Loucy (cell line): ENCODE measurements at regions not wholly inside any gene's neighbourhood (a gene's known extent, or its start where the extent isn't known, plus 50 kb on each side); places are given as distances from the start of the nearest gene placed in this dataset.

ENCODE experiments used
- H2AFZ ChIP-seq: fragments of 200-600 bp; sonication (generic); 2 replicates; pipeline ENCODE4 v1.6.0; 2016; ENCODE audit warnings: antibody characterized with exemption, mild to moderate bottlenecking, low read length, moderate library complexity
- H3F3A ChIP-seq: fragments of 200-600 bp; 2 replicates; pipeline ENCODE4 v1.6.0; 2016; ENCODE audit warnings: antibody characterized with exemption, low read depth, mild to moderate bottlenecking
- H3K27me3 ChIP-seq: fragments of 200-600 bp; sonication (generic); 2 replicates; pipeline ENCODE4 v1.6.1; 2014; ENCODE audit warnings: low read length, mild to moderate bottlenecking; ENCODE audit not compliant: insufficient read depth, poor library complexity, severe bottlenecking
- H3K36me3 ChIP-seq: fragments of 200-600 bp; sonication (generic); 2 replicates; pipeline ENCODE4 v1.6.1; 2016; ENCODE audit warnings: low read length; ENCODE audit not compliant: insufficient read depth
- H3K4me1 ChIP-seq: fragments of 200-600 bp; sonication (generic); 2 replicates; pipeline ENCODE4 v1.5.1; 2014; ENCODE audit warnings: low read length, mild to moderate bottlenecking; ENCODE audit not compliant: insufficient read depth, poor library complexity, severe bottlenecking
- H3K4me2 ChIP-seq: fragments of 200-600 bp; sonication (generic); 2 replicates; pipeline ENCODE4 v1.6.0; 2014; ENCODE audit warnings: antibody characterized with exemption, low read length, low read depth, mild to moderate bottlenecking; ENCODE audit not compliant: poor library complexity, severe bottlenecking
- H3K4me3 ChIP-seq: fragments of 200-600 bp; sonication (generic); 2 replicates; pipeline ENCODE4 v1.5.1; 2014; ENCODE audit warnings: low read length, mild to moderate bottlenecking, mixed read lengths; ENCODE audit not compliant: poor library complexity, severe bottlenecking
- H3K79me2 ChIP-seq: fragments of 200-600 bp; sonication (generic); 2 replicates; pipeline ENCODE4 v1.6.1; 2014; ENCODE audit warnings: low read length; ENCODE audit not compliant: insufficient read depth
- H3K9ac ChIP-seq: fragments of 200-600 bp; sonication (generic); 2 replicates; pipeline ENCODE4 v1.6.0; 2014; ENCODE audit warnings: mild to moderate bottlenecking, low read depth, low read length, moderate library complexity; ENCODE audit not compliant: poor library complexity, severe bottlenecking
- H3K9me2 ChIP-seq: fragments of 200-600 bp; sonication (generic); replicated peaks from 2 replicates; pipeline ENCODE4 v1.6.1; 2016; ENCODE audit warnings: low read depth, low read length, mixed read lengths
- H3K9me3 ChIP-seq: fragments of 200-600 bp; sonication (generic); 2 replicates; pipeline ENCODE4 v1.6.1; 2014; ENCODE audit warnings: mild to moderate bottlenecking, antibody characterized with exemption, low read length, low read depth; ENCODE audit not compliant: insufficient read depth
- H4K20me1 ChIP-seq: fragments of 200-600 bp; sonication (generic); 2 replicates; pipeline ENCODE4 v1.6.0; 2014; ENCODE audit warnings: antibody characterized with exemption, low read length, mild to moderate bottlenecking; ENCODE audit not compliant: insufficient read depth, poor library complexity, severe bottlenecking
- CTCF ChIP-seq: fragments of 200-600 bp; sonication (generic); conservative IDR thresholded peaks from 2 replicates; pipeline ENCODE4 v1.5.1; 2014; ENCODE audit warnings: mild to moderate bottlenecking, antibody characterized with exemption, low read length
- EZH2phosphoT487 ChIP-seq: fragments of 200-600 bp; IDR thresholded peaks from 2 replicates; pipeline ENCODE4 v1.6.1; 2018; ENCODE audit warnings: antibody characterized with exemption, mild to moderate bottlenecking, moderate library complexity, borderline replicate concordance

DNA sequence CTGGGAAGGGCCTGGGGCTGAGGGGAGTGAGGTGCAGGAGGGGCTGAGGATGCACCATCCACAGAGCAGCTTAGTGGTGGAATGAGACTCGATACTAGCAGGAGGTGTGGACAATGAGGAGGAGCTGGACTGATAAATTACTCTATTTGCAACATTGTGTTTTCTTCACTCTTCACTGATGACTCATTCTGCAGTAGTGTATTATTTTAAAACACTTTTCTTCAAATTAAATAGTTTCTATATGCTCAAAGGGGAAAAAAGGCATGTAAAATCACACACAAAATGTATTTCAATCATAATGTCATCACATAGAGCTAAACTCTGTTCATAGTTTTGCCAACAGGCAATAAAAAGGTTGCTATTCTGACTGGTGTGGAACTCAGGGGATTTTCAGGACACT, 467.0 kb upstream of the CTSO start:
- H3F3A ChIP-seq, result no peaks in the 10 kb centered on the region
- H3K4me1 ChIP-seq, result no peaks in the 10 kb centered on the region
- H2AFZ ChIP-seq, result no peak overlapping the region
- H3K79me2 ChIP-seq, result no peaks in the 10 kb centered on the region
- H4K20me1 ChIP-seq, result no peaks in the 10 kb centered on the region
- H3K9me2 ChIP-seq, result no peaks in the 10 kb centered on the region
- H3K36me3 ChIP-seq, result no peaks in the 10 kb centered on the region
- no peak overlapping the region for H3K9ac ChIP-seq
- no peak for TF ChIP-seq CTCF
- no peak for TF ChIP-seq EZH2phosphoT487
- no peak overlapping the region for H3K4me3 ChIP-seq
- no peaks in the 10 kb centered on the region for H3K9me3 ChIP-seq
- no peaks in the 10 kb centered on the region for H3K27me3 ChIP-seq
- no peak overlapping the region for H3K4me2 ChIP-seq

- Histone ChIP-seq H3K27me3 (no peaks in the 10 kb centered on the region), H3F3A (no peaks in the 10 kb centered on the region), H3K9ac (no peak overlapping the region), H2AFZ (no peak overlapping the region), H3K79me2 (no peaks in the 10 kb centered on the region), H3K9me2 (no peaks in the 10 kb centered on the region), H3K4me2 (no peak overlapping the region), H4K20me1 (no peaks in the 10 kb centered on the region), H3K4me3 (no peak overlapping the region), H3K4me1 (no peaks in the 10 kb centered on the region), H3K36me3 (no peaks in the 10 kb centered on the region), H3K9me3 (no peaks in the 10 kb centered on the region)
- TF ChIP-seq CTCF, result no peak
- no peak for TF ChIP-seq EZH2phosphoT487
Observed at GRCh38 chr4:156419080-156419685, 465.5 kb upstream of the CTSO start.

DNA sequence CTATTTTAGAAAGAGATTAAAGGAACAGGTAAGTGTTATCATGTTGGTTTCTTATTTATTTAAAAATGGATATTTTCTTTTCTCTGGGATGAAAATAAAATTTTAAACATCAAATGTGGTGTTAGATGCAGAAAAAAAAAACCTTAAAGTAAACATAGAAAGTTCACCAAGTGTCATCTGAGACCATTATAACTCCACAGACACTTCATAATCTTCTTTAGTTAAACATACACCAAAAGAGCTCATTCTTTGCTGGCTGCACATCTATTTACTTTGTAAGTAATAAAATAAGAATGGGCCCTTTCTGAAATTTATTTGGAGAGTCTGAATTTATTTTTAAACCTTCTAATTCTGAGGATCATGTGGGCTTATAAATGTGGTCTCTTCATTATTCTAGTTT, 460.7 kb upstream of the CTSO start:
- Histone ChIP-seq H4K20me1 (no peaks in the 10 kb centered on the region), H3K79me2 (no peaks in the 10 kb centered on the region), H3K9me2 (no peaks in the 10 kb centered on the region), H3K9me3 (no peaks in the 10 kb centered on the region), H3K36me3 (no peaks in the 10 kb centered on the region), H3K4me2 (no peak overlapping the region), H3K4me1 (no peaks in the 10 kb centered on the region), H3K27me3 (no peaks in the 10 kb centered on the region), H3K4me3 (no peak overlapping the region), H3F3A (no peaks in the 10 kb centered on the region), H3K9ac (no peak overlapping the region), H2AFZ (no peak overlapping the region)
- TF ChIP-seq CTCF (no peak), EZH2phosphoT487 (no peak)
